HEK293T (cell line): ENCODE measurements at regions not wholly inside any gene's neighbourhood (a gene's known extent, or its start where the extent isn't known, plus 50 kb on each side); places are given as distances from the start of the nearest gene placed in this dataset.

ENCODE experiments used
- CTCF ChIA-PET: fragments of 350-600 bp; formaldehyde crosslinking; extraction: SDS; loops from one replicate; lab custom pipeline; 2021; ENCODE audit warnings: antibody characterized with exemption, inconsistent platforms; lab: Yijun Ruan, JAX
- POLR2A ChIA-PET: fragments of 350-600 bp; formaldehyde crosslinking; extraction: SDS; loops from one replicate; lab custom pipeline; 2020; ENCODE audit warnings: antibody characterized with exemption, inconsistent platforms; lab: Yijun Ruan, JAX
- DNase-seq: peaks from one replicate; pipeline ENCODE4 v3.0.0; 2012; ENCODE audit warnings: mixed read lengths; ENCODE audit errors: extremely low spot score
- ARNT ChIP-seq: fragments of 450-650 bp; IDR thresholded peaks from 2 replicates; pipeline ENCODE4 v1.6.1; 2017; ENCODE audit warnings: mild to moderate bottlenecking
- BHLHE40 ChIP-seq: fragments of 450-650 bp; IDR thresholded peaks from 2 replicates; pipeline ENCODE4 v1.6.1; 2016; ENCODE audit warnings: mild to moderate bottlenecking, moderate library complexity, borderline replicate concordance
- CTBP1 ChIP-seq: fragments of 450-650 bp; IDR thresholded peaks from 2 replicates; pipeline ENCODE4 v1.6.1; 2016; ENCODE audit warnings: borderline replicate concordance
- ELF4 ChIP-seq: fragments of 450-650 bp; IDR thresholded peaks from 2 replicates; pipeline ENCODE4 v1.6.1; 2017; ENCODE audit warnings: antibody characterized with exemption
- FOXA1 ChIP-seq: fragments of 450-650 bp; IDR thresholded peaks from 2 replicates; pipeline ENCODE4 v1.6.1; 2016; ENCODE audit warnings: mild to moderate bottlenecking
- FOXK2 ChIP-seq: fragments of 450-650 bp; IDR thresholded peaks from 2 replicates; pipeline ENCODE4 v1.6.1; 2016; ENCODE audit warnings: mild to moderate bottlenecking
- FOXM1 ChIP-seq: fragments of 450-650 bp; IDR thresholded peaks from 2 replicates; pipeline ENCODE4 v1.6.1; 2017; ENCODE audit warnings: mild to moderate bottlenecking, borderline replicate concordance
- HDGF ChIP-seq: fragments of 450-650 bp; IDR thresholded peaks from 2 replicates; pipeline ENCODE4 v1.6.1; 2017; ENCODE audit warnings: antibody characterized with exemption, borderline replicate concordance
- L3MBTL2 ChIP-seq: fragments of 450-650 bp; conservative IDR thresholded peaks from 2 replicates; pipeline ENCODE4 v1.6.1; 2016; ENCODE audit warnings: mild to moderate bottlenecking
- LEF1 ChIP-seq: fragments of 450-650 bp; IDR thresholded peaks from 2 replicates; pipeline ENCODE4 v1.6.1; 2017; ENCODE audit warnings: mild to moderate bottlenecking, borderline replicate concordance
- NFRKB ChIP-seq: fragments of 450-650 bp; IDR thresholded peaks from 2 replicates; pipeline ENCODE4 v1.6.1; 2016; ENCODE audit warnings: mild to moderate bottlenecking, moderate library complexity
- SP1 ChIP-seq: fragments of 450-650 bp; IDR thresholded peaks from 2 replicates; pipeline ENCODE4 v1.6.1; 2017
- SUZ12 ChIP-seq: fragments of 450-650 bp; IDR thresholded peaks from 2 replicates; pipeline ENCODE4 v1.6.1; 2016; ENCODE audit warnings: mild to moderate bottlenecking
- TARDBP ChIP-seq: fragments of 450-650 bp; IDR thresholded peaks from 2 replicates; pipeline ENCODE4 v1.6.1; 2016
- ZNF384 ChIP-seq: fragments of 450-650 bp; IDR thresholded peaks from 2 replicates; pipeline ENCODE4 v1.6.1; 2016
- TF ChIP-seq, protein P1 (sequence below): fragments of 450-650 bp; IDR thresholded peaks from 2 replicates; pipeline ENCODE4 v1.6.1; 2016

DNA sequence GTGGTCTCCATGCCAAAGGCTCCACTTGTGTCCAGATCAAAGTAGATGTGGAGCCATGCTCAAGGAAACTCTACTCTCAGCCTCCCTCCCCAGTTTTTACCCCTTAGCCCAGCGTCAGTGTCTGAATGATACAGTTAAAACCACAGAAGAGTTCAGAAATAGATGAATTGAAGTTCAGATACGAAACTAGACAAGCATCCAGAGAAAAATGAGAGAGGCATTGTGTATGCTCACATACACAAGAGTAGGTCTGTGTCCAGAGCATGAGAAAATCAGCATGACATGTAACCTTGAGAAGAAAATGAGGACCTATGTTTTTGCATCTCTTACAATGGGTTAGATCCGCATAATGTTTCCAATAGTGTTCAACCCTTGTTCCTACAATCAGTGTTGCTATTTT lies 612.8 kb upstream of the PKDCC start:
- ChIA-PET CTCF (no interaction called here), POLR2A (no interaction called here)
- no peak for TF ChIP-seq SP1
- TF ChIP-seq, protein P1, sequence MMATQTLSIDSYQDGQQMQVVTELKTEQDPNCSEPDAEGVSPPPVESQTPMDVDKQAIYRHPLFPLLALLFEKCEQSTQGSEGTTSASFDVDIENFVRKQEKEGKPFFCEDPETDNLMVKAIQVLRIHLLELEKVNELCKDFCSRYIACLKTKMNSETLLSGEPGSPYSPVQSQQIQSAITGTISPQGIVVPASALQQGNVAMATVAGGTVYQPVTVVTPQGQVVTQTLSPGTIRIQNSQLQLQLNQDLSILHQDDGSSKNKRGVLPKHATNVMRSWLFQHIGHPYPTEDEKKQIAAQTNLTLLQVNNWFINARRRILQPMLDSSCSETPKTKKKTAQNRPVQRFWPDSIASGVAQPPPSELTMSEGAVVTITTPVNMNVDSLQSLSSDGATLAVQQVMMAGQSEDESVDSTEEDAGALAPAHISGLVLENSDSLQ = no peak
- no peak for TF ChIP-seq HDGF
- no peak for TF ChIP-seq BHLHE40
- TF ChIP-seq LEF1 = no peak
- no peak for TF ChIP-seq TARDBP
- TF ChIP-seq ZNF384 = no peak
- no peak for TF ChIP-seq L3MBTL2
- TF ChIP-seq NFRKB = no peak
- no peak for TF ChIP-seq FOXM1
- no peak for TF ChIP-seq CTBP1
- no peak for TF ChIP-seq SUZ12
- no peak for DNase-seq

DNA sequence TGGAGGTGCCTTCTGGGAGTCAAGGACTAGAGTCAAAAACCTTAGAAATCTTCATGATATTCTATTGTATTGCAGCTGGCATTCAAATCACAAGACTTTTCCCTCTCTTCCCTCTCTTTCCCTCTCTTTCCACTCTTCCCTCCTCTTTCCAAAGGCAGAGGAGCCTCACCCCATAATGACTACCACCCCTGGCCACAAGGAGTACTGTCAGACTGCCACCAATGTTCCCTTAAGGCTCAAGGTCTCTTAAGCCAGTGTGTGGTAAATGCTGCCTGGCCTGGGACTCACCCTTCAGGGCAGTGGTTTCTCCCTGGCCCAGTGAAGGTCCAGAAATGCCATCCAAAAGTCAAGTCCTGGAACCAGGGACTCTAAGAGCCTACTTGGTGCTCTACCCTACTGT lies 605.9 kb upstream of the PKDCC start:
- ChIA-PET CTCF (no interaction called here), POLR2A (no interaction called here)
- TF ChIP-seq, protein P1 = no peak
- TF ChIP-seq FOXM1 = no peak
- no peak for TF ChIP-seq TARDBP
- TF ChIP-seq CTBP1 = no peak
- TF ChIP-seq SP1 = no peak
- no peak for TF ChIP-seq L3MBTL2
- DNase-seq = no peak

DNA sequence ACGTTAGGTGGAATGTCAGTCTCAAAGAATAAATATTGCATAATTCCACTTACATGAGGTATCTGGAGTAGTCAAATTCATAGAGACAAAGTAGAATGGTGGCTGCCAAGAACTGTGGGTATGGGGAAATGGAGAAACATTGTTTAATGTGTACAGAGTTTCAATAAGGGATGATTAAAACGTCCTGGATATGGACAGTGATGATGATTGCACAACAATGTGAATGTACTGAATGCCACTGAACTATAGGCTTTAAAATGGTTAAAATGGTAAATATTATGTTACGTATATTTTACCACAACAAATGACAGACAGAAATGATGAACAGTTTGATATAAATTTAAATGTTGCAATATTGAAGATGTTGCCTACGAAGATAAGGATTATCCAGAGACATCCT lies 602.0 kb upstream of the PKDCC start:
- ChIA-PET POLR2A (no interaction called here), CTCF (no interaction called here)
- no peak for DNase-seq
- TF ChIP-seq, protein P1 = no peak
- no peak for TF ChIP-seq ARNT
- TF ChIP-seq BHLHE40 = no peak
- no peak for TF ChIP-seq FOXA1
- TF ChIP-seq HDGF = no peak
- TF ChIP-seq ZNF384 = no peak
- TF ChIP-seq FOXK2 = no peak
- TF ChIP-seq ELF4 = no peak
- TF ChIP-seq SUZ12 = no peak
- TF ChIP-seq NFRKB = no peak
- no peak for TF ChIP-seq FOXM1
- no peak for TF ChIP-seq L3MBTL2

DNA sequence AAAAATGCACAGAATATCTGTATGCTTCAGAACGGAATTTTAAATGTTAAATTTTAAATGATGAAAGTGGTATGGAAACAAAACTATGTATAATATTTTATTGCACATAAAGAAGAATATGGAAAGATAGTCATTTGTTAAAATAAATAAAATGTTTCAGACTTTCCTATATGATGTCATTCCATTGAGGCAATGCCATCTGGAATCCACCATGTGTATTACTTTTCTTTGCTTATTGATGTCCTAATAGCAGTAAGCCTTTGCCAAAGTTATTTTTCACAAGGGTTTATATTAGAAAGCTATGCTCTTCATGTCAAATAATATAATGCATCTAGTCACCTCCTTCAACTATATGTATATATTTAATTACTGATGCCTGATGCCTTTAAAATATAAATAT lies 601.6 kb upstream of the PKDCC start:
- TF ChIP-seq FOXK2 = no peak
- no peak for TF ChIP-seq NFRKB
- no peak for TF ChIP-seq SUZ12
- no peak for TF ChIP-seq FOXA1
- TF ChIP-seq ZNF384 = no peak
- no peak for TF ChIP-seq L3MBTL2
- TF ChIP-seq LEF1 = no peak
- TF ChIP-seq BHLHE40 = no peak
- TF ChIP-seq CTBP1 = no peak
- no peak for TF ChIP-seq SP1
- TF ChIP-seq ELF4 = no peak
- TF ChIP-seq FOXM1 = no peak
- TF ChIP-seq ARNT = no peak
- no peak for TF ChIP-seq HDGF
- TF ChIP-seq TARDBP = no peak
- TF ChIP-seq, protein P1 = no peak
- POLR2A ChIA-PET = no interaction called here
- no peak for DNase-seq
- CTCF ChIA-PET = no interaction called here

DNA sequence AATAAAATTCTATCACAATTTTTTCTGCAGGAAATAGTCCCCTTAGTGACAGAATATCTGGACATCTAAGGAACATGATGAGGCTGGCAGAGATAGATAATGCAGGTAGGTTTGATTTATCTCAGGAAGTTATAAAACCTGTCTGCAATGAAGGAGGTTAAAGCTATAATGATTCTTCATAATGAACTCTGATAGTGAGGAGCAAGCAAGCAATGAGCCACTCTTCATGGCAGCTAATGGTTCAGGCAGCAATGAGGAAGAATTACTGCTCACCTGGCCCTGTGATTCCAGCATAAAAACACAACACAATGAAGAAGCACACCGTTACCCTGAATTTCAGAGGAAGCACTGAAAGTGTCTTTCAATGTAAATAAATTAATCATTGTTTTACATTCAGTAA lies 599.6 kb upstream of the PKDCC start:
- no peak for DNase-seq
- ChIA-PET CTCF (no interaction called here), POLR2A (no interaction called here)
- no peak for TF ChIP-seq FOXK2
- TF ChIP-seq NFRKB = no peak
- no peak for TF ChIP-seq ZNF384
- no peak for TF ChIP-seq CTBP1
- no peak for TF ChIP-seq HDGF
- TF ChIP-seq FOXA1 = no peak
- TF ChIP-seq FOXM1 = no peak
- no peak for TF ChIP-seq L3MBTL2
- TF ChIP-seq ELF4 = no peak
- TF ChIP-seq BHLHE40 = no peak
- TF ChIP-seq, protein P1 = no peak
- TF ChIP-seq LEF1 = no peak
- TF ChIP-seq TARDBP = no peak
- TF ChIP-seq ARNT = no peak
- TF ChIP-seq SP1 = no peak
- no peak for TF ChIP-seq SUZ12

DNA sequence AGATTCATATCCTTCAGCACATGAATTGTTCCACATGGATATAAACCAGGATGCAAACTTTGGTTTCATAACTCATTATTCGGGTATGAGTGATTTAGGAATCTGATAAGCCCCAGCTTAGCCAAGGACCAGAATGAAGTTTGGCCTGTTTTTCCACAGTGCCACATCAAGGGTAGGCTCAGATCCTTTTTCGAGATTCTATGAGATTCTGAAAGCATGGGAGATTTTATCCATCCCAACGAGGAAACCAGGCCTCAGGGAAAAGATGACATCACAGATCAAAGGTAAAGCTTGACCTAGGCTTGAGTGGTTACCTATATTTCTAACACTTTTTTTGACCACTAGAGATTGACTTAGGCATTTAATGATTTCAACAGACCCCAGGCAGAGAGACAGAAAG lies 590.8 kb upstream of the PKDCC start:
- ChIA-PET CTCF (no interaction called here), POLR2A (no interaction called here)
- TF ChIP-seq ARNT = no peak
- TF ChIP-seq FOXA1 = no peak
- TF ChIP-seq LEF1 = no peak
- no peak for TF ChIP-seq ELF4
- no peak for DNase-seq
